DMS53 (cell line): ENCODE measurements at regions not wholly inside any gene's neighbourhood (a gene's known extent, or its start where the extent isn't known, plus 50 kb on each side); places are given as distances from the start of the nearest gene placed in this dataset.

Source experiments
- DNase-seq: peaks from one replicate; lab custom pipeline; 2025; lab: John Stamatoyannopoulos, UW

DNA sequence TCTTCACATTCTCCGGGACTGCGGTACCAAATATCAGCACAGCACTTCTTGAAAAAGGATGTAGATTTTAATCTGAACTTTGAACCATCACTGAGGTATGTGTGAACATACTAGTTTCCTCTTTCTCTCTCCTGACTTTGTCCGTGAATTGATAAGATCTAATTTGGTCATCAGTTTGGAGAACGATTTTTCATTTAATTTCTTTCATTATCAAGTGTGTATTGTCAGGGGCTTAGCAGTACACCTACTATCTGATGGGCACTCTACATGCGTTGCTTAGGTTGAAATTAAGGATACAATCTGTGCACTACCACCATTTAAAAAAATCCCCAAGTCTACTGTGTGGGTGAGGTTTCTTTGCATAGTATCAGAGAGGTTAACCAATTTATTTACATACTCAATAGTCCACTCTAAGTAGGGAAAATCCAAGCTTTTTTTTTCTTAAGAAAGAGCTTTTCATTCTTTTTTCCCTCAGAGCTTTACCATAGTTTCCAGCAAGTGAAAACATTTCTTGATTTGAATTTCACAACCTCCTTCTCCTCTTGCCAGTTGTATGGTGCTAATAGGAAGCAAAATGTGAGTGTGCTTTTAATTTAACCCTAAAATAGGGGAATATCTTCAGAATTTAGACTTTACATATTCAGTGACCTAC lies 105.4 kb upstream of the ESR1 start:
- no peak for DNase-seq

DNA sequence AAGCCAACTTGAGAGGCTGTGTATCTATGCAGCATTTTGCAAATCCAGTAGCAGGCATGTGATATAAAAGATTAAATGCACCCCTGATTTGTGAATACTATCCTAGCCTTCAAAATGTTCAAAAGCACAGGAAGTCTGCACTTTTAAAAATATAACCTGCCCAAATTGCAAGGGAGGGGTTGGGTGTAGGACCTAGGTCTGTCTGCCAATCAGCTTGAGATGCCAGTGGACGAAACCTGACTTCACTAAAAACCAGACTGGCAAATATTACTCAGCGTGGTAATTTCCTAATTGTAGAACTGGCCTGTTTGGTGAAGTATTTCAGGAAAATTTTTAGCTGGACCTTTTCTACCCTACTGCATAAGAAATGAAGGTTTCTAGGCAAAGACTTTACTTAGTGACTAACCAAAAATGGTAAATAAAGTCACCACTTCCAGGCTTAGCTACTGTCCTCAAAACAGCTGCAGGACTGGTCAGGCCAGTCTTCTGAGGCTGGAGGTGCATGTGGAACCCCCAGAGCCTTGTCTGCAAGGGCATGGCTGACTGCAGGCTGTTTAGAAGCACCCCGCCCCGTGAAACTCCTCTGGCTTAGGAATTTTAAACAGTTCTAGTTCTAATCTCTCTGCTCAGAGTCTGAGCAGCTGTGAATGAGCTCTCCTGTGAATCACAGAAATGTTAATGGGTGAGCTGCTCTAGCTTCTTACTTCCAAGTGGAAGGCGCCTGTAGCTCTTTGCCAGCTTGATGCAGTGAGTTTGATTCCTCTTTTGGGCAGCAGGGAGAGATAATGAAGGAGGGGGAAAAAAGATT lies 104.4 kb upstream of the ESR1 start:
- DNase-seq: no peak

DNA sequence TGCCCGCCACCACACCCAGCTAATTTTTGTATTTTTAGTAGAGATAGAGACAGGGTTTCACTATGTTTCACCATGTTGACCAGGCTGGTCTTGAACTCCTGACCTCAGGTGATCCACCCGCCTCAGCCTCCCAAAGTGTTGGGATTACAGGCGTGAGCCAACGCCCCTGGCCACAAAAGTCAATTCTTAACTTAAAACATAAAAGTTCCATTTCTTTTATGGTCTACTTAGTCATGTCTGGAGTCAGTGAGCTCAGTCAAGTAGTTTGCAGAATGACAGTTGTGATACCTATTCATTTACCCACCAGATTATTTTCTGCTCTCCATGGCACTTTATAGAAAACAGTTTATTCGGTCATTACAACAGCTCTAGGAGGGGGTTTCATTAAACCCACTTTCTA lies 103.1 kb upstream of the ESR1 start:
- no peak for DNase-seq

DNA sequence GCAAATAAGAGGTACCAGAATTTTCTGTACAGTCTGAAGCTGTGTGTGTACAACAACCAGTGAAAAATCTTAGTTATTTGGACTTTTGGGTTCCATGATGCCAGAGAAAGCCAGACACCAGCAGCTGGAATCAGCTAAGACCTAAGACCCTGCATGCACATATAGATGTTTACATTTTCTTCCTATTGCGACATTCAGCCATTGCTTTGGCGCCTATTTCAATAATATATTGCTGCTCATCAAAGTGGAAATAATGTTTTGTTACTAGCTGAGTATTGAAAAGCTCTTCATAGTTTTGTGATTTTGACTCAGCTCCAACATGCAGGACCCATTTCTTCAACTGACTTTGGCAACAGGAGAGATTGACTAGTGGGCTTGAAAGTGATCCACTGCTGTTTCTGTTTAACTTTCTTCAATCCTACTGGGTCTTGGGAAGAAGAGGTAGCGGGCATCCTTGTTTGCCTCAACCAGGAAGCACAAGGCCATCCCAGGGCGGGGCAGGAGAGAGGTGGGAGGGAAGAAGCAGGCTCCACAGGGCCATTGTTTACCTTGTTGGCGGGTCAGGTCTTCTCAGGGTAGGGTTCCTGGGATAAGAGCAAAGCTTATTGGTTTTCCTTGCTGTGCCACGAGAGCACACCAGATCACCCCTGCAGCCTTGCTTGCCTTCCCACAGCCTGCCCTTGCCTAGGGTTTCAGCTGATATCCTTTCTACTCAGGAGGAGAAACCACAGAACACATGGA lies 101.3 kb upstream of the ESR1 start:
- peak; percentile 11 for DNase-seq

DNA sequence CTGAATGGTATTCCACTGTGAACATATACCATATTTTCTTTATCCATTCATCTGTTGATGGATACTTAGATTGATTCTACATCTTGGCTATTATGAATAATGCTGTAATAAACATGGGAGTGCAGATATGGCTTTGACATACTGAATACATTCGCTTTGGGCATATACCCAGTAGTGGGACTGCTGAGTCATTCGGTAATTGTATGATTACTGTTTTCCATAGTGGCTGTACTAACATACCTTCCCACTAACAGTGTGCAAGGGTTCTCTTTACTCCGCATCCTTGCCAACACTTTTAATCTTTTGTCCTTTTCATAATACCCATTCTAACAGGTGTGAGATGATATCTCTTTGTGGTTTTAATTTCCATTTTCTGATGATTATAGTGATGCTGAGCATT lies 98.2 kb upstream of the ESR1 start:
- DNase-seq: no peak

DNA sequence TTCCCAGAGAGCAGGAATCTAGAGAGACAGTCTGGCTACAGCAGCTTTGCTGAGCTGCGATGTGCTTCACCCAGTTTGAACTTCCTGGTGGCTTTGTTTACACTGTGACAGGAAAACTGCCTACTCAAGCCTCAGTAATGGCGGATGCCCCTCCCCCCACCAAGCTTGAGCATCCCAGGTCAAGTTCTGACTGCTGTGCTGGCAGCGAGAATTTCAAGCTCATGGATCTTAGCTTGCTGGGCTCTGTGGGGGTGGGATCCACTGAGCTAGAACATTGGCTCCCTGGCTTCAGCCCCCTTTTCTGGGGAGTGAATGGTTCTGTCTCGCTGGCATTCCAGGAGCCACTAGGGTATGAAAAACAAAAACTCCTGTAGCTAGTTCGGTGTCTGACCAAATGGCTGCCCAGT lies 91.0 kb upstream of the ESR1 start:
- peak; percentile 86 for DNase-seq

DNA sequence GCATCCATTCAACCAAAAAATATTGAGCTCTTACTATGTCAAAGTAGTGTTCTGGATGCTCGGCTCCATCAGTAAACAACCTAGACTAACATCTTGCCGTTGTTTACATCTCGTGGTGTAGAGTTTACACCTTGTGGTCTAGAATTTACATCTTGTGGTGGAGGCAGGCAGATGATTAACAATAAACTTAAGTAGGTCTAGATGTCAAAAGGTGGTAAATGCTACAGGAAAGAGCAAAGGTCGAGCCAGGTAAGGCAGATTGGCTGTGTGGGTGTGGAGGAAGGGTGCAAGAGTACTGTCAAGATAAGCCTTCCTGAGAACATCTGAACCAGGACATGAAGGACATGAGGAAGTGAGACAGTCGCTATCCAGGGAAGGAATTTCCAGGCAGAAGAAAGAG lies 88.4 kb upstream of the ESR1 start:
- no peak for DNase-seq

DNA sequence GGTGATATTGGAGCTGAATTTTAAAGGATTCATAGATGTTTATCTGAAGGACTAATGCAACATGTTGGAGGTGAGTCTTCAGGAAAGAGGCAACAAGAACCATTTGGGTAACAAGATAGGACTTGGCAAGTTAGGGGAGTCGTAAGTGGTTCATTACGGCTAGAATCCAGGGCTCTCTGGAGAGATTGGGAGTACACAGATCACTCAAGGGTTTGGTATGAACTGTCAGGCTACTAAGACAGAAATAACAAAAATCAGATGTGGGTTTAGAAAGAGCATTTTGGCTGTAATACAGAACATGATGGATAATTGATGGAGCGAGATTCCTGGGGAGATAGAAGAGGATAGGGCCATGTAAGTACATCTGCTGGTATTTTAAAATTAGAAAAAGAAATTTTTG lies 86.3 kb upstream of the ESR1 start:
- DNase-seq: no peak

DNA sequence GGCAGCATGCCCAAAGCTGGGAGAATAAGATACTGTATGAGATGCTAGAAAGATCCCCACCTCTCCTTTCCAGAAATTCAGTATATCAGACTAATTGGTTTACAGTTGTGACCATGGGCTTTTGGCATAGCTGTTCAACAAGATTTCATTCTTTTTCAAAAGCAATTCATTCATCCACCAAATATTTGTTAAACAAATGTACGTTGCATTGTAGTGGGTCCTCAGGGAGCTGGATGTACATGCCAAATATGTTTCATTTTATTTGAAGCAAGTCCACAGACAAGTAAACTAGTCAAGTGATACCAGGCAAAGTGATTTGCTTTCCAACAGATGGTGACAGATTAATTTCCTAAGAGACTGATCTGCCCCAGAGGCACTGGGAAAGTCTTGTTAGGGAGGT lies 85.8 kb upstream of the ESR1 start:
- no peak for DNase-seq

DNA sequence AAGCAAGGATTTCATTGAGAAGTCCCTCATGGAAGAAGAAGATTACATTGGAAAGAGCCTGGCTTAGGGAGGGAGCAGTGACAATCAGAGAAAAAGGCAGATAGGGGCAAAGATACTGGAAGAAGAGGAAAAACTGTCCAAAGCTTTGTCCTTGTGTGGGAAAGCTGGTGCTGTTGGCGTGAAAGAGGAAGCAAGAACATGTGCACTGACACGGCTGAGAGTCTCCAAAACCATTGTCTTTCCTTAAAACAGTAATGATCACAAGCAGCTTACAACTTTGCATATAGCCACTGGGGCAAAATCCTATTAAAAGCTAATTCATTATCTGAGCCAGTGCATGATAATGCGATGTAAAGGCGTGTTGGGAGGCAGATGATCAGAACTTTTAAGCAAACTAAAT lies 85.1 kb upstream of the ESR1 start:
- DNase-seq: no peak

DNA sequence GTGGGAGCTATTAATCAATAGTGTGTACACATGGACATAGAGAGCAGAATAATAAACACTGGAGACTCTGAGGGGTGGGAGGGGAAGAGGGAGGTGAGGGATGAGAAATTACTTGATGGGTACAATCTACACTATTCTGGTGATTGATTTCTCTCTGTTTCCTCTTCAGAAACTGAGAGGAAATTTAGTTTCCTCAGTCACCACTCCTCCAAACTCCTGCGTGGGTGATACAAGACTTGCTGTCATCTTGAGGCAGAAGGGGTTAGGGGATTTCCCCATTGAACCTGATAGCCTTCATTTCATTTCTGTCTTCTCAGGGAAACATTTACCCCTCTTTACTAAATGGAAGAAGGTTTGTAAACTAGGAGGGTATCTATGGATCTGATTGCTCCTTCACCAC lies 84.3 kb upstream of the ESR1 start:
- no peak for DNase-seq

DNA sequence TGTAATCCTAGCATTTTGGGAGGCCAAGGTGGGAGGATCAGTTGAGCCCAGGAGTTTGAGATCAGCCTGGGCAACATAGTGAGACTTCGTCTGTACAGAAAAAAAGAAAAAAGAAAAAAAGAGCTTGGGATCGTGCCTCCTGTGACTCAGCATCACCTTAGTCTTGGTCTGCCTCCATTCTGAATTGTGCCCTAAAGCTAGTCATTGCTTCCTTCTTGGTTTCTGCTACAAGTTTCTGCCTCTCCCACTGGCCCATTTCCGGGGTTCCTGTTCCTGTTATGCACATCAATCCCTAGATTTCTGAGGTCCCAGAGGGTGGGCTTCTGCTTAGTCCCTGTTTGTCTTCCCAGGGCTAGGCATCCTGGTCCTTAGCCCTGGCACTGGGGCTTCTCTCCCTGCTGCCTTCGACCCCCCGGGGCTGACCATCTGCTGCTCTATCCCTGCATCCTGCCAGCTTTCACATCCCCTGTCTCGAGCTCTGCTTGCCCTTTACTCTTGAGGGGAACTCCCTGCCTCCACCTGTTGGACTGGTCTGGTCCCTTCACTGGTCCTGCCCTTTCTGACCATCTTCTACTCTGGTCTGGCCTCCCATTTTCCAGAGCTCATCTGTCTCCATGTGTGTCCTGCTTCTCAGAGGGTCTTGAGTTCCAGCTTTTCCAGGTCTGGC lies 77.5 kb upstream of the ESR1 start:
- peak; percentile 1 for DNase-seq

DNA sequence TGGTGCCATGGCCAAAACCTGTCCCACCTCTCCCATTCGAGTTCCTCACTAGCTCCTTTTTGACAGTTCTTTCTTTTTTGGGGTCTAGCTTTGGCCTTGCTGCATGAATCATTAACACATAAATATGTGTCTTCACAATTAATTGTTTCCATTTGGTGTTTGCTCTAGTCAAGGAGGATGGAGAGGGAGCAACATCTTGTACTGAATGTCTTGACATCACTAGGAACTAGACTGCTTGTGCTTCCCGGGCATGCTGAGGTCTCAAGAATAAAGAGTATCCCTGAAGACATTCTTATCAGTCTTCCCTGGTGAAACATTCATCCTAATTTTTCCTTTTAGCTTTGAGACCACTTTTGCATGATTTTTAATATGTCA lies 77.0 kb upstream of the ESR1 start:
- no peak for DNase-seq

DNA sequence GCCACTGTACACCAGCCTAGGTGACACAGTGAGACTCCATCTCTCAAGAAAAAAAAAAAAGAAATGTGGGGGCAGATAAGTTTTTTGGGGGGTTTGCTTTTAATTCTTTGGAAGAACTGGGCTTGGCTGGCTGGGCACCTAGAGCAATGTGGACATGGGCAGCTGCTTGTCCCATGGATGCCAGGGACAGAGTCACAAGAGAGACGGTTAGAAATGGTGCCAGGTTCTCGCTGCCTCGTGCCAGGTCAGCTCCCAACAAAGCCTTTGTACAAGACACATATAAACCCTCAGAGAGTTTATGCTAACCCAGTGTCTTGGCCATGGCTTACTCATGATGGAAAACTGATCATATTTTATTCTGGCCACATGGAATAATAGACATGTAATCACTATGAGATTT lies 76.2 kb upstream of the ESR1 start:
- no peak for DNase-seq

DNA sequence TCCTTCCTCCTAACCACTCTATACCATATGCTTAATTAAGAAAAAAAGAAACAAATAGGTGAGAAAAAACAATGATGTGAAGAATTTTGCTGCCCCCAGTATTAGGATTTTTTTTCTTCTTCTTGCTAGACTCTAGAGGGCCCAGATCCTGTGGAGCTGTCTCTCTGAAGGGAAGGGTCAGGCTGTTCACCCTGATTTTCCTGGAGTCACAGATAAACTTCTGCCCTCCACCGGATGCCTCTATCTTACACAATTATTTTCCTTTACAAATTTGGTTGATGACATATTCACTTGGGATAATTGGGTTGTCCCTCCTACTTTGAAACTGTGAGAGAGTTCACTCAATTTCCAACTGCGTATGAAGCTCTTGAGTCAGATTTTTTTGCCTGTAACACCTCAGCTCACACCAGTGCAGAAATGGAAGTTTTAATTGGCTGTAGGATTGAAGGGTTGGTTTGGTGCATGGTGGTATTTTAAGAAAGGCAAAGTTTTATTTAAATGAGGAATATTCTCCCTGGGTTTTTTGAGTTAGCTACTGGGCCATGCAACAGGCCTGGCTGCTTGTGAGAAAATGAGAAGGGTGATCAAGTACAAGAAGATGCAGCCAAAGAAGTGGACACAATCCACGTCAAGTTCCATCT lies 73.7 kb upstream of the ESR1 start:
- no peak for DNase-seq

DNA sequence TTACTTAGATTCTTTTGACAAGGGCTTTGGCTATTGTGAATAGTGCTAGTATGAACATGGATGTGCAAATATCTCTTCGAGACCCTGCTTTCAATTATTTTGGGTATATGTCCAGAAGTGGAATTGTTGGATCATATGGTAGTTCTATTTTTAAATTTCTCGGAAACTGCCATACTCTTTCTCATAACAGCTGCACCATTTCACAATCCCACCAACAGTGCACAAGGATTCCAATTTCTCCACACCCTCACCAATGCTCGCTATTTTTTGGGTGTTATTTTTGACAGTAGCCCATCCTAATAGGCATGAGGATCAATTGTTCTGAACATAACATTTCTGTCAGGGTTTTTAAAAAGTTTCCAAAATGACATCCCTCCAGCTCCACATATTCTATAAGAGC lies 69.2 kb upstream of the ESR1 start:
- no peak for DNase-seq

DNA sequence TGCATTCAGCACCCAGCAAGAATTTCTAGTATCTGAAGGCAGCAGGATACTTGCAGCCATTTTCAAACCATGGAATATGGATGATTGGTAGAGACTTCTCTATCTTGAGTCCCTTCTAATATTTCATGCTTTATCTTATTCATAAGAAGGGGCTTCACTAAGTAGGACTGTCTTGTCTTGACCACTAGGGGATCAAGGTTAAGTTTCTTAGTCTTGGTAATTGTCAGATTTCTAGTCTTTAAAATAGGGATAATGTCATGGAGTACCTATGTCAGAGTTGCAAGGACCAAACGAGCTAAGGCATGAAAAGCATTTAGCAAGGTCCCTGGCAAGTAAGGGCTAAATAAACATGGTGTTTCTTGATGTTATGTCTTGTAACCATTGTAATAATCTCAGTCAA lies 68.5 kb upstream of the ESR1 start:
- no peak for DNase-seq

DNA sequence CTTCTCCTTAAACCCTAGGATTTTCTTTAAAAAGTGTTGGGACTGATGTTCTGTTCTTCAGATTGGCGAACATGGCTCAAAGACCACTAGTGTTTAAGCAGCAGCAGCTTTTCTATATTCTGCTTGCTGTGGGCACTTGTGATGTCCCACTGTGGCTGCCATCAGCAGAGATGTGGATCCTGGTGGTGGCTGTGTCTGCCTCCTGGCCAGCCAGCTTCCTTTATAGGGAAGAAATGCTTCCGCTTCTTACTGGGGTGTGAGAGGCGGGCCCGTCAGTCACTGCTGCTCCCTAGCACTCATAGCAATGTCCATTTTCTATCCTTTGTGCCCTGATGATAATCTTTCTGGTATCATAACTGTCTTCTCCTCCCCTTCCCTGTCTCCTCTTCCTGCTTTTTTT lies 66.7 kb upstream of the ESR1 start:
- DNase-seq: no peak

DNA sequence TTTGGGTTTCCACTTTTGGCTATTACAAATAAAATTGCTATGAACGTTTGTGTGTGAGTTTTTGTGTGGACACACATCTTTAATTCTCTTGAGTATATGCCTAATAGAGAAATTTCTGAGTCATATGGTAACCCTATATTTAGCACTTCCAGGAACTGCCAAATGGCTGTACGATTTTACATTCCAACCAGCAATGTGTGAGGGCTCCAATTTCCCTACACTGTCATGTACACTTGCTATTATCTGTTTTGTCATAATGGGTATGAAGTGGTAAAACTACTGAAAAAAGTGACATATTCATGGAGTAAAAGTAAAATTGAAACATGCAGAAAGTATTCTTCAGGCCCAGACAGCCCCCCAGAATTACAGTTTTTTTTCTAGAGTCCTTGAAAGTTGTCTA lies 59.6 kb upstream of the ESR1 start:
- no peak for DNase-seq

DNA sequence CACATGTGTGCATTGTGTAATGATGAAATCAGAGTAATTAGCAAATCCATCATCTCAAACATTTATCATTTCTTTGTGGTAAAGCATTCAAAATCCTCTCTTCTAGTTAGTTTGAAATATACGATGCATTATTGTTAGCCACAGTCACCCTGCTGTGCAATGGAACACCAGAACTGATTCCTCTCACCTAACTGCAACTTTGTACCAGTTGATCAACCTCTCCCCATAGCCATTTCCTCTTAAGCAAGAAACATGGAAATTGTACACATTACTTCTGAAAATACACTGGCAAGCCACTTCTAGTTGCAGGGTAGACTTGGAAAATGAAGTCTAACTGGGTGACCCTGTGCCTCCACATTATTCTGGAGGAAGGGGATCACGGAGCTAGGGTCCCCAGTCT lies 58.1 kb upstream of the ESR1 start:
- DNase-seq: no peak

DNA sequence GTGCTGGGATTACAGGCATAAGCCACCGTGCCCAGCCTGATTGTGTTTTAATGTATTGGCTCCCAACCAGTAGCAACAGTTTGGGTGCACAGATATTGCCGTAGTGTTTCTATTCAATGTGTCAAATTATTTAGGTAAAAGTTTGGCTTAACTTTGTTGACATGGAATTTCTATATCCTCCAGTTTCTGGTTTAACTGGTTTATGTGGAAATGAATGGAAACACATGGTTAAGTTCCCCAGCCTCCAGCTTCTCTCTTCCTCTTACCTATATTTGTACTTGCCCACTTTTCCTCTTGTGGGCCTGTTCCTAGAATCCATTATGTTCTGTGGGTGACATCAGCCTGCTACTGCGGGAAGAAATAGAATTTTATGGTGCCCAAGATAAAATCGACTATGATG lies 53.9 kb upstream of the ESR1 start:
- DNase-seq: no peak

DNA sequence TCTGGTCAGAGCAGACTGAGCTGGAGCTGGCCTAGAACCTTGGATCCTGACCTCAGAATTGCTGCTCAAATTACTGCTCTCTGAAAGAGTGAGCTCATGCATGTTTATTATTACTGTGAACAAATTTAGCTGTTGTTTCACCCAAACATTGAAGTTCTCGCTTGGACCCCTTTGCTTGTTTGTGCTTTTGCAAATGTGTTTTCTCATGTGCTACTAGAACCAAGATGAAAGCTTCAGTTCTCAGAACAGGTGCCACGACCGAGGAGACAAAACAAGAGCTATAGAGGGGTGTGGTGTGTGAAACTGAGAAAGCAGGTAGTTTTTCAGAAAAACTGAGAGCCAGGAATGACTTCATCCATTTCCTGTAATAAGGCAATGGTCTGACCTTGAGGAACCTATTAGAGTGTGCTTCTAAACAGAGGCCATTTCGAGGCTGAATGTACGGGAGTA lies 50.0 kb upstream of the ESR1 start:
- DNase-seq: peak; percentile 54
